ENCODE measurements at regions not wholly inside any gene's neighbourhood (a gene's known extent, or its start where the extent isn't known, plus 50 kb on each side); places are given as distances from the start of the nearest gene placed in this dataset.
"Not testable (repeated sequence)": the region's sequence is repeated elsewhere in the genome, so short reads cannot be mapped to it uniquely, and the experiment has no call there.

DNA sequence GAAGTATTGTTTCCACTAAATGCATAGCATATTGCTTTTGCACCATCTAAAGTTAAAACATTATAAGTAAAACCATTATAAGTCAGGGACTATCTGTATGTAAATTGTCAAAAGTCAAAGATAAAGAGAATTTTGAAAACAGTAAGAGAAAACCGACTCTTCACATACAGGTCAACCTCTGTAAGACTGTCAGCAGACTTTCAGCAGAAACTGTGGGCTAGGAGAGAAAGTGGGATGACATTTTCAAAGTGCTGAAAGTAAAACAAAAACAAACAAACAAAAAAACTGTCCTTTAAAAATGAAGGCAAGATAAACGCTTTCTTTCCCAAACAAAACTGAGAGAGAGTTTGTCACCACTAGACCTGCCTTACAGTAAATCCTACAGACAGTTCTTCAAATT lies 122.9 kb upstream of the ID2 start:
- Histone ChIP-seq H3K4me1 (ENCODE audit: control insufficient read depth, insufficient read depth, low read length, poor library complexity, severe bottlenecking) (no peaks in the 10 kb centered on the region), H3K27me3 (ENCODE audit: control insufficient read depth, insufficient read depth, low read length) (no peaks in the 10 kb centered on the region), H3K36me3 (ENCODE audit: control insufficient read depth, insufficient read depth, low read length) (no peaks in the 10 kb centered on the region), H3K9me3 (ENCODE audit: control insufficient read depth in 2 of 2, low read length in 2 of 2) (peaks cover 0 to 11% of the 10 kb centered on the region in 2 experiments), H3K4me3 (ENCODE audit: low read depth, low read length) (no peak overlapping the region), H3K27ac (ENCODE audit: insufficient read depth, low read length, poor library complexity, severe bottlenecking) (no peak overlapping the region)
- Mint-ChIP-seq H3K27me3 (peaks cover 4% of the 10 kb centered on the region), H3K36me3 (no peaks in the 10 kb centered on the region), H3K27ac (no peak overlapping the region), H3K4me1 (no peaks in the 10 kb centered on the region), H3K9me3 (peaks cover 0 to 28% (median 8%) of the 10 kb centered on the region in 7 donors), H3K4me3 (no peak overlapping the region)
- ATAC-seq (ENCODE audit: low read depth in 2 of 2): no peak
- no peak for DNase-seq

DNA sequence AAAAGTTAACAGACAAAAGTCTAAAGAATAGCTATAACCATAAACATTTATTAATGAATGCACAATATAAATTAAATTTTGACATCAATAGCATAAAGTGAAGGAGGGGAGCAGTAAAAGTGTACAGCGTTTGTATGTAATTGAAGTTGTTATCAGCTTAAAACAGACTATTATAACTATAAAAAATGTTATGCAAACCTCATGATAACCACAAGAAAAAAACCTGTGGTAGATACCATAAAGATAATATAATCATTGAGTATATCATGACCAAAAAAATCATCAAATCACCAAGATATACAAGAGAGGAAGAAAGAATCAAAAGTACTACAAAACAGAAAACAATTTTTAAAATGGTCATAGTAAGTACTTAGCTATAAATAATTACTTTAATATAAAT lies 122.1 kb upstream of the ID2 start:
- peaks cover 0 to 11% of the 10 kb centered on the region in 2 experiments for H3K9me3 ChIP-seq (ENCODE audit: control insufficient read depth in 2 of 2, low read length in 2 of 2)
- Mint-ChIP-seq H3K4me1 (no peaks in the 10 kb centered on the region), H3K36me3 (no peaks in the 10 kb centered on the region), H3K27ac (no peak overlapping the region), H3K4me3 (no peak overlapping the region), H3K27me3 (peaks cover 4% of the 10 kb centered on the region), H3K9me3 (peaks cover 0 to 28% (median 8%) of the 10 kb centered on the region in 7 donors)
- no peak for ATAC-seq (ENCODE audit: low read depth in 2 of 2)
- no peaks in the 10 kb centered on the region for H3K4me1 ChIP-seq (ENCODE audit: control insufficient read depth, insufficient read depth, low read length, poor library complexity, severe bottlenecking)
- no peaks in the 10 kb centered on the region for H3K27me3 ChIP-seq (ENCODE audit: control insufficient read depth, insufficient read depth, low read length)
- no peak for DNase-seq
- H3K27ac ChIP-seq (ENCODE audit: insufficient read depth, low read length, poor library complexity, severe bottlenecking): no peak overlapping the region
- no peak overlapping the region for H3K4me3 ChIP-seq (ENCODE audit: low read depth, low read length)
- H3K36me3 ChIP-seq (ENCODE audit: control insufficient read depth, insufficient read depth, low read length): no peaks in the 10 kb centered on the region

DNA sequence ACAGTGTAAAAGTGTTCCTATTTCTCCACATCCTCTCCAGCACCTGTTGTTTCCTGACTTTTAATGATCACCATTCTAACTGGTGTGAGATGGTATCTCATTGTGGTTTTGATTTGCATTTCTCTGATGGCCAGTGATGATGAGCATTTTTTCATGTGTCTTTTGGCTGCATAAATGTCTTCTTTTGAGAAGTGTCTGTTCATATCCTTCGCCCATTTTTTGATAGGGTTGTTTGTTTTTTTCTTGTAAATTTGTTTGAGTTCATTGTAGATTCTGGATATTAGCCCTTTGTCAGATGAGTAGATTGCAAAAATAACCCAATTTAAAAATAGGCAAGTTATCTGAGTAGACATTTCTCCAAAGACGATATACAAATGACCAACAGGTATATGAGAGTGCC lies 120.2 kb upstream of the ID2 start:
- H3K4me3 ChIP-seq (ENCODE audit: low read depth, low read length); H3K4me1 Mint-ChIP-seq; H3K36me3 ChIP-seq (ENCODE audit: control insufficient read depth, insufficient read depth, low read length); H3K27me3 ChIP-seq (ENCODE audit: control insufficient read depth, insufficient read depth, low read length); H3K27me3 Mint-ChIP-seq; H3K4me1 ChIP-seq (ENCODE audit: control insufficient read depth, insufficient read depth, low read length, poor library complexity, severe bottlenecking); DNase-seq; ATAC-seq (ENCODE audit: low read depth in 2 of 2); H3K27ac ChIP-seq (ENCODE audit: insufficient read depth, low read length, poor library complexity, severe bottlenecking); H3K36me3 Mint-ChIP-seq: not testable (repeated sequence)
- Mint-ChIP-seq H3K9me3 (peaks cover 0 to 27% (median 8%) of the 10 kb centered on the region in 7 donors), H3K4me3 (peak overlapping the region in 1 of 4 donors; percentile 54), H3K27ac (peak overlapping the region in 1 of 3 donors; percentile 52)
- H3K9me3 ChIP-seq (ENCODE audit: control insufficient read depth in 2 of 2, low read length in 2 of 2): peaks cover 0 to 11% of the 10 kb centered on the region in 2 experiments

DNA sequence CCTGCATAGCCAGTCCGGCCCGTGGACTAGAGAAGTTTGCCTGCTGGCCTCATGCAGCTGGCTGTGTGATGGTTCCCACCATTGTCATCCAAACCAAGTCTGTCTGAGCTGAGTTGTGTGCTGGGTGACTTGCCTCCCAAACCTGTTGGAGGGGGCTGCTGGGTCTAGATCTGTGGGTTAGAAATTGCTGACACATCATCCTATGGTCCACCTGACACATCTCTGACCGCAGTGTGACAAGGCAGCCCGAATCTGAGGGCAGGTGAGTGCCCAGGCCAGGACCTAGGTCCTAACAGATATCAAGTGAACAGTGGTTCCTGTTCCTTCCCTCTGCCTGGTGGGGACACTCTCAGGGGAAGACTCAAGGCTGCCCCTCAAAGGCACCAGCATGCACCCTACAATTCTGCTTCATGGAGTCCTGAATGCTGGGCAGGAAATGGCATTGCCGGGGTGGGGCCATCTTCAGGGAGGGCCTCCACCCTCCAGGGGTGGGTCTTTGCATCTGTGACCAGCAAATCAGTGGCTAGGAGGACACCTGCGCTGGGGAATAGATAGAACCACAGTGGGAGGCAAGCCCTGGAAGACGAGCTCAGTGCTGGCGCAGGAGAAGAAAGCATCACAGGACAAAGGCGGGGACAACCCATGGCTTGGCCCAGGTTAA lies 117.9 kb upstream of the ID2 start:
- Histone ChIP-seq H3K4me1 (ENCODE audit: control insufficient read depth, insufficient read depth, low read length, poor library complexity, severe bottlenecking) (no peaks in the 10 kb centered on the region), H3K27me3 (ENCODE audit: control insufficient read depth, insufficient read depth, low read length) (no peaks in the 10 kb centered on the region), H3K9me3 (ENCODE audit: control insufficient read depth in 2 of 2, low read length in 2 of 2) (peaks cover 0 to 8% of the 10 kb centered on the region in 2 experiments), H3K27ac (ENCODE audit: insufficient read depth, low read length, poor library complexity, severe bottlenecking) (no peak overlapping the region), H3K36me3 (ENCODE audit: control insufficient read depth, insufficient read depth, low read length) (no peaks in the 10 kb centered on the region), H3K4me3 (ENCODE audit: low read depth, low read length) (no peak overlapping the region)
- Mint-ChIP-seq H3K27me3 (no peaks in the 10 kb centered on the region), H3K36me3 (no peaks in the 10 kb centered on the region), H3K9me3 (peaks cover 0 to 20% (median 7%) of the 10 kb centered on the region in 7 donors), H3K4me1 (no peaks in the 10 kb centered on the region), H3K27ac (no peak overlapping the region), H3K4me3 (no peak overlapping the region)
- DNase-seq (peak in 1 of 3 donors; percentile 28), ATAC-seq (ENCODE audit: low read depth in 2 of 2) (no peak)

DNA sequence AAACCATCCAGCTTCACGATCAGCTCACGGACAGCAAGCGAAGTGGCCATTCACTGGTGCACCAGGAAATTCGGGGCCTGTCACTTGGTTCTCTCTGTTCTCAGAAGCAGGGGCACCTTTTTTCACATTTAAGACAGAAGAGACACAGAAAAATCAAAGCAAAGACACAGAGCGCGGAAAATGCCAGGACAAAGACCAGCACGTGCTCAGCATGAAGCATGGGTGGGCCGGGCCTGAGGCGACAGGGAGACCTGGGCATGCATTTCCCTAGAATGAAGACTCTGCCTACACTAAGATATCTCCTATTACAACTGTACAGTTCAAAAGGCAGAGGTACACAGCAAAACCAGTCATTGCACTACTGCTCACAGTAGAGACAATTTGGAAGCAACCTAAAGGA lies 117.4 kb upstream of the ID2 start:
- H3K4me3 ChIP-seq (ENCODE audit: low read depth, low read length): no peak overlapping the region
- H3K27ac ChIP-seq (ENCODE audit: insufficient read depth, low read length, poor library complexity, severe bottlenecking): no peak overlapping the region
- Mint-ChIP-seq H3K4me3 (no peak overlapping the region), H3K27me3 (no peaks in the 10 kb centered on the region), H3K36me3 (no peaks in the 10 kb centered on the region), H3K4me1 (no peaks in the 10 kb centered on the region), H3K9me3 (peaks cover 0 to 16% (median 6%) of the 10 kb centered on the region in 7 donors), H3K27ac (no peak overlapping the region)
- no peaks in the 10 kb centered on the region for H3K4me1 ChIP-seq (ENCODE audit: control insufficient read depth, insufficient read depth, low read length, poor library complexity, severe bottlenecking)
- peaks cover 0 to 8% of the 10 kb centered on the region in 2 experiments for H3K9me3 ChIP-seq (ENCODE audit: control insufficient read depth in 2 of 2, low read length in 2 of 2)
- no peaks in the 10 kb centered on the region for H3K36me3 ChIP-seq (ENCODE audit: control insufficient read depth, insufficient read depth, low read length)
- no peak for ATAC-seq (ENCODE audit: low read depth in 2 of 2)
- no peak for DNase-seq
- no peaks in the 10 kb centered on the region for H3K27me3 ChIP-seq (ENCODE audit: control insufficient read depth, insufficient read depth, low read length)

DNA sequence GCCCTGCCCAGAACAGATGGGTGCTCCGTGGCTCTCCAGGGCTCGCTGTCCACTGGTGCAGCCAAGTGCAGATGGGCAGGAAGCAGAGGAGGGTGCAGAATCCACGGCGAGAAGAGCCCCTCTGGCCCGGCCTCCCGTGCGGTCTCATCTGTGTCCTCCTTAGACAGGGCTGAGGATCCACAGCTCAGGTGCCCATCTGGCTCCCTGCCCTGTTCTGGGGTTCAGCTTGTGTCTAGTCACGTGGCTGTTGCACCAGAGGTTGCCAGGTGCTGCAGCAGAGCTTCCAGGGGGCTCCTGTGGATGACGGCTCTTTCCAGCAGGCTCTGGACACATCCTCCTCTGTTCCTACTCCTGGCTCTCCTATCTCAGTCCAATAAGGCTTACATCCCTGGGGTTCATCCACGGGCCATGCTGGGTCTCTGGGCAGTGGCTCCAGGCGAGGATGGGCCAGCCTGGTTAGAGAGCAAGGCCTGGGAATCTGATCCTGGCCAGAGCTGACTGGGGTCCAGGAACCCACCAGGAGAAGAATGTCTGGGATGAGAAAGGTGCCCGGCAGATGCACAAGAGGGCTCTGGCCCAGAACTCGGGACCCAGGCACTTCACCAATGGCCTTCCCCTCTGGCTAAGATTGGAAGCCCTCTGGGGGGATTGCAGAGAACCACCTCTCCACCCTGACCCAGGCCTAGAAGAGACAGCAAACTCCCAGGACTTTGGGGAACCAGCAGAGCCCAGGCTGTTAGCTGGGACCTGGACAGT lies 116.3 kb upstream of the ID2 start:
- no peak overlapping the region for H3K4me3 ChIP-seq (ENCODE audit: low read depth, low read length)
- no peaks in the 10 kb centered on the region for H3K36me3 ChIP-seq (ENCODE audit: control insufficient read depth, insufficient read depth, low read length)
- ATAC-seq (ENCODE audit: low read depth in 2 of 2) (no peak), DNase-seq (no peak)
- no peak overlapping the region for H3K4me3 Mint-ChIP-seq
- no peak overlapping the region for H3K27ac Mint-ChIP-seq
- H3K4me1 ChIP-seq (ENCODE audit: control insufficient read depth, insufficient read depth, low read length, poor library complexity, severe bottlenecking): no peaks in the 10 kb centered on the region
- H3K36me3 Mint-ChIP-seq: no peaks in the 10 kb centered on the region
- H3K27me3 Mint-ChIP-seq: no peaks in the 10 kb centered on the region
- H3K9me3 ChIP-seq (ENCODE audit: control insufficient read depth in 2 of 2, low read length in 2 of 2): peaks cover 0 to 5% of the 10 kb centered on the region in 2 experiments
- H3K27ac ChIP-seq (ENCODE audit: insufficient read depth, low read length, poor library complexity, severe bottlenecking): no peak overlapping the region
- no peaks in the 10 kb centered on the region for H3K4me1 Mint-ChIP-seq
- no peaks in the 10 kb centered on the region for H3K27me3 ChIP-seq (ENCODE audit: control insufficient read depth, insufficient read depth, low read length)
- peaks cover 0 to 12% (median 6%) of the 10 kb centered on the region in 7 donors for H3K9me3 Mint-ChIP-seq

DNA sequence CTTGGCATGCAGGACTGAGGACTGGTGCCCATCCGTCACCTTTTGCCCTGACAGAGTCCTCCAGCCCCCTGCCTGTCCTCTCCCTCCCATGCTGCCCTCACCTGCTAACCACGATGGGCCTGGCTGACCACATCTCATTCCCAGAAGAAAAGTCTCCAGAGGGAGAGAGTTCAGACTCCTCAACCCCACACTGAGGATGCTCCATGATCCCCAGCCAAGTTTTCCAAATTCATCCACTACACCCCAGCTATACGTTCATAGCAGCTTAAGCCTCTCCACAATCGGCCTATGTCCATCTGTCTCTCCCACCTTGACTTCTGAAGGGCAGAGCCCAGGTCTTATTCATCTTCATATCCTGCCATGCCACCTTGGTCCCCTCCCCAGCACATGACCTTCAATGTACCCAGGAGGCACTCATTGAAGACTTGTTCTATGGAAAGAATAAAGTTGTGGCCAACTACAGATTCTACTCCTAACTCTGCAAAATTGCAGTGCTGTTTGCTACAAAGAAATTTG lies 115.6 kb upstream of the ID2 start:
- Mint-ChIP-seq H3K36me3 (no peaks in the 10 kb centered on the region), H3K27ac (no peak overlapping the region), H3K4me3 (no peak overlapping the region), H3K9me3 (peaks cover 0 to 11% (median 5%) of the 10 kb centered on the region in 7 donors), H3K4me1 (no peaks in the 10 kb centered on the region), H3K27me3 (no peaks in the 10 kb centered on the region)
- no peaks in the 10 kb centered on the region for H3K27me3 ChIP-seq (ENCODE audit: control insufficient read depth, insufficient read depth, low read length)
- H3K4me1 ChIP-seq (ENCODE audit: control insufficient read depth, insufficient read depth, low read length, poor library complexity, severe bottlenecking): no peaks in the 10 kb centered on the region
- H3K27ac ChIP-seq (ENCODE audit: insufficient read depth, low read length, poor library complexity, severe bottlenecking): no peak overlapping the region
- peaks cover 0 to 3% of the 10 kb centered on the region in 2 experiments for H3K9me3 ChIP-seq (ENCODE audit: control insufficient read depth in 2 of 2, low read length in 2 of 2)
- H3K4me3 ChIP-seq (ENCODE audit: low read depth, low read length): no peak overlapping the region
- DNase-seq (no peak), ATAC-seq (ENCODE audit: low read depth in 2 of 2) (no peak)
- H3K36me3 ChIP-seq (ENCODE audit: control insufficient read depth, insufficient read depth, low read length): no peaks in the 10 kb centered on the region
